ENCODE measurements at regions not wholly inside any gene's neighbourhood (a gene's known extent, or its start where the extent isn't known, plus 50 kb on each side); places are given as distances from the start of the nearest gene placed in this dataset.

- no peak for DNase-seq
These were observed 50.5 kb downstream of the PALM2AKAP2 start for GRCh38 chr9:109830545-109830944.

- DNase-seq, result no peak
These were observed 52.1 kb downstream of the PALM2AKAP2 start for GRCh38 chr9:109831998-109832658.

- DNase-seq, result no peak
These were observed 54.9 kb downstream of the PALM2AKAP2 start for GRCh38 chr9:109834855-109835254.

GRCh38 chr9:109843641-109844040 is 63.6 kb downstream of the PALM2AKAP2 start:
- DNase-seq, result no peak

GRCh38 chr9:109845226-109845625 is 65.2 kb downstream of the PALM2AKAP2 start:
- no peak for DNase-seq

GRCh38 chr9:109846776-109847175 is 66.8 kb downstream of the PALM2AKAP2 start:
- DNase-seq, result no peak

GRCh38 chr9:109852556-109852955 is 72.6 kb downstream of the PALM2AKAP2 start:
- no peak for DNase-seq

- DNase-seq, result no peak
These were observed 75.5 kb downstream of the PALM2AKAP2 start for GRCh38 chr9:109855540-109855939.

- no peak for DNase-seq
These were observed 76.8 kb downstream of the PALM2AKAP2 start for GRCh38 chr9:109856785-109857184.

- no peak for DNase-seq
These were observed 77.3 kb downstream of the PALM2AKAP2 start for GRCh38 chr9:109857336-109857735.

- DNase-seq, result no peak
These were observed 79.4 kb downstream of the PALM2AKAP2 start for GRCh38 chr9:109859447-109859846.

- no peak for DNase-seq
These were observed 80.5 kb downstream of the PALM2AKAP2 start for GRCh38 chr9:109860521-109860920.

- no peak for DNase-seq
These were observed 81.5 kb downstream of the PALM2AKAP2 start for GRCh38 chr9:109861499-109861898.

- no peak for DNase-seq
These were observed 81.9 kb downstream of the PALM2AKAP2 start for GRCh38 chr9:109861918-109862317.

- no peak for DNase-seq
These were observed 82.5 kb downstream of the PALM2AKAP2 start for GRCh38 chr9:109862452-109862851.

- no peak for DNase-seq
These were observed 84.0 kb downstream of the PALM2AKAP2 start for GRCh38 chr9:109863961-109864360.

GRCh38 chr9:109865521-109865920 is 85.5 kb downstream of the PALM2AKAP2 start:
- DNase-seq, result no peak

- no peak for DNase-seq
These were observed 88.2 kb downstream of the PALM2AKAP2 start for GRCh38 chr9:109868207-109868606.

- no peak for DNase-seq
These were observed 88.7 kb downstream of the PALM2AKAP2 start for GRCh38 chr9:109868722-109869121.

GRCh38 chr9:109870365-109870764 is 90.4 kb downstream of the PALM2AKAP2 start:
- DNase-seq, result no peak

- DNase-seq, result no peak
These were observed 92.9 kb downstream of the PALM2AKAP2 start for GRCh38 chr9:109872901-109873300.

GRCh38 chr9:109875495-109876129 is 95.6 kb downstream of the PALM2AKAP2 start:
- DNase-seq, result no peak

GRCh38 chr9:109880276-109881169 is 100.5 kb downstream of the PALM2AKAP2 start:
- DNase-seq, result no peak

- no peak for DNase-seq
These were observed 103.6 kb downstream of the PALM2AKAP2 start for GRCh38 chr9:109883623-109884022.
